SIG-M5 treated with dmso at 0.1 percent for 504 hours (cell line): ENCODE measurements at regions not wholly inside any gene's neighbourhood (a gene's known extent, or its start where the extent isn't known, plus 50 kb on each side); places are given as distances from the start of the nearest gene placed in this dataset.

Source experiments
- DNase-seq: peaks from one replicate; lab custom pipeline; 2025; ENCODE audit not compliant: unreplicated experiment; lab: John Stamatoyannopoulos, UW

DNA sequence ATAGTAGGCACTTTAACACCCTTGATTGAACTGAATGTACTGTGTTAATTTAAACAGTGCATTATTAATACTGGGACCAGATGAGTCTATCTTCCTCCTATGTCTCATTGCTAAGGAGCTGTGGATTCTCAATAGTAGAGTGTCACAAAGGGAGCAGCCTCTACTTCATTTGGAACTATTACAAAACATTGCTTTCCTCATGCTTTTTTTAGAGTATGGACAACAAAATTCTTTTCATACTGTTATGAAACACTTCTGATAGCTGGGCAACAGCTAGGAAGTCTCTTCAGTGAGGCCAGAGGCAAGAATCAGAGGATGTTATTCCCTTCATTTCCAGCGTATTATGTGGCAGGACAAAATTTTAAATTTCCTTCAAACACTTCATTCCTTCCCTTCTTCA lies 160.8 kb downstream of the FBXO8 start:
- no peak for DNase-seq

DNA sequence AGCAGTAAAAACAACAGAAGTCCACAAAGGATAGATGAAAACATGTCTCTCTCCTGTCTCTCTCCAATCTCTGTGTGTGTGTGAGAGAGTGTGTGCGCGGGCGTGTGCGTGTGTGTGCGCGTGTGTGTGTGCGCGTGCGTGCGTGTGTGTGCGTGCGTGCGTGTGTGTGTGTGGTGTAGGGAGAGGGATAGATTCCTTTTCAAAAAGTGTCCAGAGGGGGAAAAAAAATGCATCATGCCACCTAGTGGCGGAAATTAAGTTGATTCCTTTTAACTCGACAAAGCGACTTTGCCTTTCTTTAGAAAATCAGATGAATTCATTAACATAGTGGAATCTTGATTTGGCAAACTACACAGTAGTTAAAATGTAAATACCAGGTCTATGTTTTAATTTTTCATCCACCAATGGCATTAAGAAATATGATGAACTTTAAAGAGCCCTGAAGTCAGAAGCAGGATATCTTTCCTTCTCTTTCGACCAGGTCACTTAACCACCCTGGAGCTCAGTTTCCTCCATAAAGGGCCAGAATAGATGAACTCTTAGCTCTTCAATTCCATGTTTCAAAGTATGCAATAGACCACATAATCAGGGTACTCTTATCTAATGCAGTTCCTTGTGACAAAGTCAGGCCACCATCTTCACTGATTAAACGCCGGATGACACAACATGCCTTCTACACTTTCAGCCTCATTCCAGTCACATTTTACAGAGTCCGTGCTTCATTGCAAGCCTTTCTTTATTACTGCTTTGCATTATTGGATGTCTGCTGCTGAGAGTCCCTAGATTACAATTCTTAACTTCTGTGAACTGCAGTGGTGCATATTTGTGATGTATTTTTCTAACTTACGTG lies 162.8 kb downstream of the FBXO8 start:
- DNase-seq = peak; percentile 25

DNA sequence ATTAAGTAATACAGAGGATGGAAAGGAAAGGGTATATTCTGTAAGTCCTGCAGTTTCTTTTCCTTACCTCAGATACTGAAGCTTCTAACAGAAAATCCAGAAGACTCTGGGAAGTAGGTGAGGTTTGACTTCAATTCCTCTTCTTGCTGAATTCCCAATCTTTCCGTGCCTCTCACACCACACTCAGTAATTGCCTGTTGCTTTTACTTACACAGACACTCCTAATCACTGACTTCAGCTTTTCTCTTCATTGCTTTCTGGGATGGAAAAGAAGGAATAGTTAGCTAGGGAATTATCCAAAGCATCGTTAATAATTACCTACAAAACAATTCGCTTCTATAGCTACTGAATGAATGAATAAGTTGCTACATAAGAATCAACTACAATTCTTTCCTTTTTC lies 163.6 kb downstream of the FBXO8 start:
- DNase-seq = no peak

DNA sequence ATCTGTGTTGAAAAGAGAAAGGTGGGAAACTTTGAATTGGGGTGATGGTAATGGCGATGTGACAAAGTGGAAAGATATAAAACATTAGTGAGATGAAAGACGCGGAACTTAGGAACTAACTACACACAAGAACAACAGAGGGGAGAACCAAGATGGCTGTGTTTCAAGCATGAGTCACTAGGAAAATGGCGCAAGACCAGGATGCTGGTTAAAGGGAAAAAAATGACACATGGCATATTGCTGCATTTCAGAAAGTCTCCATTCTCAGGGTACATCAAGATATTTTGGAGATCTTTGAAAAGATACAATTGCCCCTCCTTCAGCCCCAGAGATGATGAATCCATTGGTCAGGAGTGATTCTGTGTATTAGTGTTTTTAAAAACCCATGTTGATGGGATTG lies 164.4 kb downstream of the FBXO8 start:
- peak; percentile 57 for DNase-seq

DNA sequence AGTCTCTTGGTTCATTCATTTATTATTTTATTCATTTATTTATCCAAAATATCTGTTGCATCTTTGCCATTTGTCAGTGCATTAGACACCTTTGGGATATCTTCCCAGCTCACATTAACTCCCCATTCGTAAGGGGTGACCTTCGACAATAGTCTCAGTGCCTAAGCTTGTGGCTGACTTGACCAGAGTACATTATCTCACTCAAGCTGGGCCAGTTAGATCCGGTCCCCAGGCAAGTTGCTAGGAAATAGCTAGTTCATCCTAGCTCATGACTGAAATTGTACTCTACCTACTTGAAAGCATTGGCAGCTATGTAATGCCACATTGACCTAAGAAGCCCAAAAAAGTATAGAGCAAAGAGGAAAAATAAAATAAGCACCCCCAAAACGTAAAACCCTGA lies 165.3 kb downstream of the FBXO8 start:
- no peak for DNase-seq

DNA sequence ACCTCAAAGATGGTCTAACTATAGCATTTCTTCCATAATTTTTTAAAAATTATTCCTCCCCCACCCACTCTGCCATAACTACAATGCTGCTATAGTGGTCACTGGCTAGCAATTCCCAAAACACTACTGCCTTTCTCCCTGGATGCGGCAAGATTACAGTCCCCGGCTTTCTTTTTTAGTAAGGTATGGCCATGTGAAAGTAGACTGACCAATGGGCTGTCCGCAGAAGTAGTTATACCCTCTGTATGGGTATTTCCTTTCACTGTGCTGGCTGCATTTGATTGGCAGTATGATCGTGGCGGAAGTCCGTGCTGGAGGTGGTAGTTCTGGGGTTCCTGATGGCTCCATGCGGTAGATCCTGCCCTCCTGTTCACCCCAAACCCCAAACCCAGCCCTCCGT lies 166.0 kb downstream of the FBXO8 start:
- no peak for DNase-seq

DNA sequence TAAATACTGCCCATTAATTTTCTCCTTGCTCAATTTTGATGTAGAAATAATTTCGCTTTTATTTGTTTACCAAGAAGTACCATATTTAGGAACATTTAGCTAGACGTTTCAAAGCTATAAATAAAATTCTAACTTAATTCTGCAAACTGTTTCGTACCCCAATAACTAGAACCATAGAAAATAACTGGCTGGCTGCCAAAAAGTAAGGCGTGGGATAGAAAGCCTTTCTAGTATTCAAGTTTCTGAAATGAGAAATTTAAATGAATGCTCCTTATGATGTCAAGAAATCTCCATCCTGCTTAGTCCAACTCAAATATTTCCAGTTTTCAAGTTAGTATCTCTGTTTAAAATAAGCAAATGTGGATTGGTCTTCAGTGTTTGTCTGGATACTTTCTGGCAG lies 167.4 kb downstream of the FBXO8 start:
- DNase-seq = no peak

DNA sequence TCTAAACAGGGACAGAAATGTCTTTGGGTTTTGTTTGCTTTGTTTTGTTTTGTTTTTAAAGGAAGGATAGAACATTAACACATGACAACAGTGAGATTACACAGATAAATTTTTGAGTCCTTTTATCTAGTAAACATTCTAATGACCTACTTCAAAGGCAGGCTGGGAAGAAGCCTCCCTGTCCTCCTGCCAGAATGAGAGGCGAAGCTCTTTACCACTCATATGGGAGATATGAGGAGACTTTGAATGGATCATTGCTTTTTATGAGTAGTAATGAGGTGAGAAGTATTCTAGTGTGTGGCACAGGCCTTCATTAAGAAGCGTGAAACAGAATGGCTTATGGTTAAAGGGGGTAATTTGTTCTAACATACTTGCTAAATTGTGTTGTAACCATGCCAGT lies 172.0 kb downstream of the FBXO8 start:
- no peak for DNase-seq

DNA sequence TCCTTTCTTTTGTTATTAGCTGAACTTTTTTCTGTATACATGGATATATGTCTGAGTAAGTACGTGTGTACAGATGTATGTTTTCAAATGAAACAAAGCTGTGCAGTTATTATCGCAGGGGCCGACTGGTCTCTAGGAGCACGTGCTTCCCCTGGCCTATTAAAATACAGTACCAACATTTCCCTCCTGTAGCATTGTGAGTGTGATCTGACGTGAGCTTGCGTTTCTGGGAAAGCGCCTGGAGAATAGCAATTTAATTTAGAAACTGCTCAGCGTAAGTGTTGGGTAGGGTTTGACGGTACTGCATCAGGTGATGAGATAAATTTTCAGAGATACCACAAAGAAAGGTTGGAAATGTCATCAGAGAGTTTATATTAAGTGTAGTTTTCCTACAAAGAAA lies 173.3 kb downstream of the FBXO8 start:
- DNase-seq = no peak

DNA sequence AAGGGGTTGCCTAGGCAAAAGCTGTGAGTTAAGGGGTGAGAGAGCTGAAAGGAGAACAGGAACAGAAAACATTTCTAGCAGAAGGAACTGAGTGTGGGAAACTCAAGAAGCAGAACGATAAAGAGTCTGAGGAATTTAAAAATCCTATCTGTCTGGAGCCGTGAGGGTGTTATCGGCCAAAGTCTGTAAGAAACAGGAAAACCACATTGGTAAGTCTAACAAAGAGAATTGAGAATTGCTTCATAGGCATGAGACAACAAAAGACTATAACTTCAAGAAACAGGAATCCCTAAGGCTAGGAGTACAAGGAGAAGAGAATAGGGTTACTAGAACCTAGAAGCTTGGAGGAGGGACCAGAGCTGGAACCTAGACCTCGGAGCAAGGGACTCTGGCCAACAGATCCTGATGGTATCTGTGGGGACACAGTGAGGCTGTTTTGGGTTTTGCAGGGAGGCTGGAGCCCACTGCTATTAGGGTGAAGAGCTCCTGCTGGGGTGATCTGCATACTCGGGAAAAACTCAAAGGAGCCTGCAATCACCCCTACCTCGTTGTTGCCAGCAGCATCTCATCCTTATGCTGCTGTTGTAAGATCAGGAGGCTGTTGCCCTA lies 175.6 kb downstream of the FBXO8 start:
- DNase-seq = peak; percentile 40

DNA sequence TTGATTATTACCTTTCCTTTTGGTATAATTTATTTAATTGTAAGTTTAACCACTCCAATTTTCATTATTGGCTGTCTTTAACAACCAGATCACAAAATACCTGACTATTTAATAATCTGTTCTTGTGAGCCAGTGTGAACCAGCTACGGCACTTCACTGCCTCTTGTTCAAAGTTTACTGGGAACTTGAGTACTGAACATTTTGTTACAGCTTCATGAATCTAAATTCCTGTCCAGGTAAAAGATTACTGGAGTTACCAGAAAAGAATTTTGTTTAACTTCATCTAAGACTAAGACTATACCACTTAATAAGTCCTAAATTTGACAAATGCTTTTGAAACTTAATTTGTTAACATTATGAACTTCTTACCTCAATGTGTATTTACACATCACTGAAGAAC lies 178.3 kb downstream of the FBXO8 start:
- DNase-seq = no peak

DNA sequence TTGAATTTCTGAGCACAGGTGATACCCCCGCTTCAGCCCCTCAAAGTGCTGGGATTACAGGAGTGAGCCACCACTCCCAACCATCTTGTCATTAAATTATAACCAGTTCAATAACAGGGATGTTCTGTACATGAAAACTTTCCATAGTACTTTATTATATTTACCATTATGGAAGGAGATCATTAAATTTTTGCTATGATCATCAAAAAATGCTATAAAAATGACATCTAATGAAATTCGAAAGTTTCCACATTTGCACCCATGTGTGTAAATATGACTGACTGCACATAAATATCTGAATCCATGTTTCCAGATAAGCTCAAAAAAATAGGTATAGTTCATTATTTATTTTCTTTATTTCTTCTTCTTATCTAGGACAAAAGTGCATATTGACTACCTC lies 182.6 kb downstream of the FBXO8 start:
- DNase-seq = no peak

DNA sequence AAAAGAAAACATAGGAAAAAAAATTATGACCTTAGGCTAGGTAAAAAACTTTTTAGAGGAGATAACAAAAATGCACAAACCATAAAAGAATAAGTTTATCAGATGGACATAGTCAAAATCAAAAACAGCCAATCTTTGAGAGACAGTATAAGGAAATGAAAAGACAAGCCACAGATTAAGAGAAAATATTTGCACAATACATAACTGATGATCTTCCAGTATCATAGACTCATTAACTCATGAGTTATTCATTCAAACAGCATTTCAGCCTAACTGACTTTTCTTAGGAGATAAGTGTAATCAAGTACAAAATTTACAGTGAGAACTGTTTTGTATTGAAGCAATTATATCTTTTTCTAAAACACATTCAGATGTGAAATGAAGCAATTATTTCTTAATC lies 183.8 kb downstream of the FBXO8 start:
- no peak for DNase-seq

DNA sequence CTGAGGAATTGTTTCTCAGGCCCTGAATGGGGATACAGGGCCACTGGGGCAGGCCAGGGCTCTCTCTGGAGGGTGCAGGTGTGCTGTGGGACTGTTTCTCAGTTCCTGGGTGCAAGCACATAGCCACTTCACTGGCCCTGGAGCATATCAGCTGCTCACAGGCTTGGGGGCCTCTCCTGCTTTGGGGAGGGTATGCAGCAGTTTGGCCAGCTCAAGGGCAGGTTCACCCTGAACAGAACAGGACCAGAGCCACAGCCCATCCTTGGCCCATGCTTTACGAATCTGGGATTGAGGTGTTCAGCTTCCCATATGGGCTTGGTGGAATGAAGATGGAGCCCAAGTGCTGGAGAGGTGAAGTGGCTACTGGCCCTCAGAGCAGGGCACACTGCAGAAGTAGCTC lies 186.5 kb downstream of the FBXO8 start:
- no peak for DNase-seq

DNA sequence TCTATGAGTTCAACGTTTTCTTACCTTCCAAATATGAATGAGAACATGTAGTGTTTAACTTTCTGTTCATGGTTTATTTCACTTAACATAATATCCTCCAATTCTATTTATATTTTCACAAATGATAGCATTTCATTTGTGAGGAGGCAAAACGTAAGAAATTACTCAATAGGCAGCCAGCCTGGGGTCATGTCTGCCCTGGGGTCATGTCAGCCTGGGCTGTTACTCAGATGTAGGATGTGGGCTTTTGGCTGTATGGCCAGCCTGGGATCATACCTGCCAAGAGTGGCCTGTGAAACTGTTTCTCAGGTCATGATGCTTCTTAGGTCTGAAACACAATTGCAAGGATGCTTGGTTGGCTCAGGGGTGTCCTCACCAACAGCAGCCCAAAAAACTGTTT lies 187.0 kb downstream of the FBXO8 start:
- DNase-seq = no peak

DNA sequence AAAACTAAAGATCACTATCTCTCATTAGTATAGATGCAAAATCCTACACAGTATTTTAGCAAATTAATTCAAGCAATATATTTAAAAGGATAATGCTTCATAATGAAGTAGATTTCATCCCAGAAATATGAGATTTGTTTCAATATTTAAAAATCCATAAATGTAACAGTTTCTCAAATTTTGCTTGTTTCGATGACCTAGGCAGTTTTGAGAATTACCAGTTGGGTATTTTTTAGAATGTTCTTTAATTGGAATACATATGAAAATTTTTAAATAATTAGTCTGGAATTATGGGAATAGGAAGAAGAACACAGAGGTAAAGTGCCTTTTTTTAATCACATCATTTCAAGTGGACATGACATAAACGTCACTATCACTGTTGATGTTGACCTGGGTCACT lies 192.3 kb downstream of the FBXO8 start:
- DNase-seq = no peak

DNA sequence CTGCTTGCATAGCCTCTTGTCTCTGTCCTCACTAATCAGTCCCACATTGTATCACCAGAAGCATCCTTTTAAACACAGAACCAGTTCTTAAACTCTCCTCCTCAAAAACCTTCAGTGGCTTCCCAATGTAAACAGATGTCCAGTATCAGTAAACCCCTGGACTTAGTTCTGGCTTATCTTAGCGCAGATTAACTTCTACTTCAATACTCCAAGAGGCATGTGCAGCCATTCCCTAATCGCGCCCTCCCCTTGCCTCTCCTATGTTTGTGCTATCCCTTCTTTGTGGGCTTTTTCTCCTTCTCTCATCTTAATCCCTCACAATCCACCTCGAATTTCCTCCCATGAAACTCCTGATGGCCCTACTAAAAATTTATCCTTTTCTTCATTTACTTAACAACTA lies 193.8 kb downstream of the FBXO8 start:
- DNase-seq = no peak

DNA sequence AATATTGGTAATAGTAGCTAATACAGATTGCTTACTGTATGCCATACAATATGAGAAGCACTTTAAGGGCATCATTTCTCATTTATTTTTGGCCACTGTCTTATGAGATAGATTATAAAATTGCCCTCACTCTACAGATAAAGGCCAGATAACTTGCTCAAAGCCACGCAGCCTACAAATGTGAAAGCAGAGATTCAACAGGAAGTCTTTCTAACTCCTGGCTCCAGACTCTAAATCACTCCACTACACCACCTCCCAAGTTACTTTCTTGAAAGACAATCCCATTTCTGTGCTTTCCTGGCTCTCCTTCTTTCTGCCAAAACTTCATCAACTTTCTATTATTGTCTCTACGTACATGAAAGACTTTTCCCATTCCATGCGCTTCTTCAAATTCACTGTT lies 194.7 kb downstream of the FBXO8 start:
- no peak for DNase-seq

DNA sequence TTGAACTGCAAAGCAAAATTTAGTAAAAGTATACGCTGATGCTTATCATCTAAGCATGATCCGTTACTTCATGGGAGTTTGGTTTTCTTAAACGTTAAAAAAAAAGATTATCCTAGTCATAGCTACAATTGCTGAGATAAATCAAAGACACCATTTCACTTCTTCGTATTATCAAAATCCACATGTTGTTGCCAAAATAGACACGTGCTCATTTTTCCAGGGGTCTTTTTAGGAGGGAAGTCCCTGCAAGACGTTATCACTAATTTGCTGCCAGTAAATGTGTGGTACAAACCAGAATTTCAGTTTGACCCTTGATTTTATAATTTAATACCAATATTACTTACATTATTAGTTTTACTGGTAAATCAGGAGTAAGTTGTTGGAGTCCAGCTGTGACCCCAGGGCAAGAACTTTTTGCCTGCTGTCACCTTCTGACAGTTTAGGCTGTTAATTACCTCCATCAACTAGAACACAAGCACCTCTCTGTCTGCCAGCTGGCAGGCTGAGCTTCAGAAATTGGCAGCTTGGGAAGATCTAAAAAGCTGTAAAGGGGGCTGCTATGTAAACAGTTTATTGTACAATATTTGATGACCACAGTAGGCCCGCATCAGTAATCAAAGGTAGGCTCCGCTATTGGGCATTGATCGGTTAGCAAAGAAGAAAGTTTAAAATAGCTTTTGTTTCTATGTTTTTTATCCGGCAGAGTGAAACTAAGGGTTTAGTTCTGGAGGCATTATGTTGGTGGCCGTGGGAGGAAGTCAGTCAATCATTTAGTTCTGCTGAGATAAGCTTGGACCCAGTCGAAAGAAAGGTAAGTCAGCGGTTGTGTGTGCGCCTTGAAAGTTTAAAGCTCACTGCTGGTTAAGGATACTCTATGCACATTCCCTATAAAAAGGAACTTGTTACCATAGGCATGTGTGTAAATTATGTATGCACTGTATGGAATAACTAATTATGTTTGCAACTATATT lies 196.4 kb downstream of the FBXO8 start:
- no peak for DNase-seq

DNA sequence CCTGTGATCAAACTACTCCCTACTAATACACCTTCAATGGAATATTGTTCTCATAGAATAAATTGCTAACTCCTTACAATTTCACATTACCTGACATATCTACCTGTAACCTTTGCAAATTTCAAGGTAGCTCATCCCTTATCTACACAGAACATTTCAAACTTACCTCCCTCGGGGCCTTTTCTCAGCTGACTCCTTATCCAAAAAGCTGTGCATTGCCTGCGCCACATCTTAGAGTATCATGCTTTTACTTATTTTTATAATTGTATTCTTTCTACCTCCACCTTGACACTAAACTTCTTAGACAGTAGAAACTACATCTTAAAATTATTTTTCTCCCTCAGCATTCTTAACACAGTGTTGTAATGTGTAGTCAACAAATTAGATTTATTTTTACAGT lies 198.5 kb downstream of the FBXO8 start:
- no peak for DNase-seq

DNA sequence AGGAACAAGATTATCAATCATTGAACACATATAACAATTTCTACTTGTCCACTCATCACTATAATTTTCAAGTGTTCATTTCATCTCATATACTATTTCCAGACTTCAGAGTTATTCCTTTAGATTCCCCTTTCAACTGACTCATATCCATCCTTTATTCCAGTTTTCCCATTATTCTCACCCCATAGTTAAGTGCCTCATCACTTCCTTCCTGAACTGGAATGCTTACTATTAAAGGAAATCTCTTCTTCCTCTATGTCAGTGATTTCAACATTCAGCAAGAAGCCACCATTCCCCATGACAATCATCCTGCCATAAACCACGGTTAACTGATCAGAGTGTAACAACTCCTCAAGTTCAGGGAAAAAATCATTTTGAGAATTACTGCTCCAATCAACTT lies 198.9 kb downstream of the FBXO8 start:
- DNase-seq = no peak

DNA sequence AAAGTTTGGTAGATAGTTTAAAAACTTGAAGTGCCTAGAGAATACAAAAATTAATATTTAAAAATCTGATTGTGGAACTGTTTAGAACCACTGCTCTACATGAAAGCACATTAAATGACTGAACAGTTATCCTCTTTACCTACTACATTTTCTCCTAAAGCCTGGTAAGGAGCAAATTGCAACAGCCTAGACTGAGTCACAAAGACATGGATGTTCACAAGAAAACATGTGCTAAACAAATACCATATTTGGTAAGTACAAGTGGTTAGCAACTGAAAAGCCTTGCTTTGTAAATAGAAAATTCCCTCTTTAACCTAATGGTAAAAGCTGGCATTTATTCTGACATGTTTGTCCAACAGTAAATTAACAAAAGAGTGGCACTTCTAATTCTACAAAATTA lies 203.1 kb downstream of the FBXO8 start:
- no peak for DNase-seq
